NT2/D1 (cell line): ENCODE measurements at regions not wholly inside any gene's neighbourhood (a gene's known extent, or its start where the extent isn't known, plus 50 kb on each side); places are given as distances from the start of the nearest gene placed in this dataset.

Experiments used
- YY1 ChIP-seq: IDR thresholded peaks from 2 replicates; pipeline ENCODE4 v1.6.1; 2011; ENCODE audit not compliant: insufficient read length, insufficient read depth
- ZNF274 ChIP-seq: IDR thresholded peaks from 2 replicates; pipeline ENCODE4 v1.6.1; 2011; ENCODE audit warnings: mild to moderate bottlenecking, low read depth, low read length

- TF ChIP-seq YY1 (no peak), ZNF274 (no peak)
These were observed 70.2 kb upstream of the PSMD7 start for GRCh38 chr16:74226338-74226954.
